ENCODE measurements at regions not wholly inside any gene's neighbourhood (a gene's known extent, or its start where the extent isn't known, plus 50 kb on each side); places are given as distances from the start of the nearest gene placed in this dataset.
A peak's percentile ranks its signal among the peaks of the same experiment; 100 is the strongest.
"Not testable (repeated sequence)": the region's sequence is repeated elsewhere in the genome, so short reads cannot be mapped to it uniquely, and the experiment has no call there.

DNA sequence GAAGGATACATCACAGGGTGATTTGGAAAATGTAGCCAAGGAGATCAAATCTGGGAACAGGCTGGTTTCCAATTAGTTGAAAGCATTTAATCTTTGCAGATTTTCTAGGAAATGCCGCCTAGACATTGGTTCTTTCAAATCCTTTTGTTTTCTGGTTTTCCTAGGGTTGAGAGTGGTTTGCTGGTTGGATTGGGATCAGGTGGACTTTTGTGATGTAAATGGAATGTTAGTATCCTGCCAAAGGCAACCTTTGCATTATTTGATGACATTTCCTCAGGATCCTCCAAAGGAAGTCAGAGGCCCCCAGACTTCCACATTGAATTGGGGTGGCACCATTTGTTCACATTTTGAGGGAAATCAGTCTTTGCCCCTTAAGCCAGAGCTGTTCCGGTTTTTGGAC, 245.5 kb upstream of the RPS23 start:
- DNase-seq, result no peak

DNA sequence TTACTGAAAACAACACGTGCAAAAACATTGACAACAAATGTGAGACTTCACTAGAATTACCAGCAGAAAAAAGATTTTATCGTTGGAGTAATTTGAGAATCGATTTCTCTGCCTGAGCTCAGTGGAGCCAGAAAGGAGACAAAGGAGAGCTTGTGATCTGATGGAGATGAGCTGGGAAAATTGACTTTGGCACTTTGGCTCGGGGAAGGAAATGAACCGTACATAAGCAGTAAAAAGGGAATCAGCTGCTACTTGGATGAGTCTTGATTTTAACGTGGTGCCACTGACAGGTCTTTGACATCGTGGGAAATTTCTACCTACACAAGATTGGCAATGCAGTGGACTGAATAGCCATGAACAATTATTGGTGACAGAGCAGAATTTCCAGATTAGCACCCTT, 244.7 kb upstream of the RPS23 start:
- DNase-seq, result peak; percentile 48

DNA sequence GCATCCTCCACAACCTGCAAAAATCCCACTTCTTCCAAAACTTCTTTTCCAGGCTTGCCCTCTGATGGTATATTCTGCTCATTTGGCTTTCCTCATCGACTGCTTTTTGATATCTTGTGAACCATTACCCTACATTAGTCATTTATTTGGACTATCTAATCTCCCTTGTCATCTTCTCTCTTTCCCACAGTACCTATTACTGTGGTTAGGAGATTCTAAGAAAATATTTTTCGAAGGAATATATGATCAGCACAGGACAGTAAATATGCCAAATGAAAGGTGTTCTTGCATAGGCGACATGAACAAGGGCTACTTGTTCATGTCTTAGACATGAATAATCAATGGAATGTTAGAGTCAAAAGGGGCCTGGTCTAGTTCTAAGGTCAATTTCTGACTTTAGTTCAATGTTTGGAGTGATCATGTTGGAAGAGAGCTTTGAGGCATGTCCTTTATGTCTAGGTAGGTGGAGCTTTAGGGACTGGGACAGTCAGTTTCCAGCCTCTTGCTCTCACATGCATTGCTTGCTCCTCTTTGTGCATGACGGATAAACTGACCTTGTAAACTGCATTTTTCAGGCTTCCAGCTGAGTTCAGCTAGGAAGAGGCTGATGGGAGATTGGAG, 243.4 kb upstream of the RPS23 start:
- no peak for DNase-seq

DNA sequence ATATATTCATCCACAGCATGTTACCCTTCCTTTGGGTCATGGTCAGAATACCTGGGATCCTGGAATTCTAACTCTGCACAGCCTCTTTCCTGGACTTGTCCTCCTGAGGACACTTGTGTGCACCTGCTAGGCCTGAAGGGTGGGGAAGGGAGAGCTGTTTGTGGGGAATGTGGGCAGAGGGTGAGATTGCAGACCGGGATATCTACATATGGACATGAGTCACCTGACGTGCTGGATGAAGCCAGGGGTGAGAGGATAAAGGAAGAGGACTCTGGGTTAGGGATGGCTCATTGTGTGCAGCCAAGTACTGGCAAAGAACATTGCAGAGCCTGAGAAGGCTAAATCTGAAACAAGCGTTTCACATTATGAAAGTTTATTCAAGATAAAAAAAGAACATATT, 241.4 kb upstream of the RPS23 start:
- no peak for DNase-seq

DNA sequence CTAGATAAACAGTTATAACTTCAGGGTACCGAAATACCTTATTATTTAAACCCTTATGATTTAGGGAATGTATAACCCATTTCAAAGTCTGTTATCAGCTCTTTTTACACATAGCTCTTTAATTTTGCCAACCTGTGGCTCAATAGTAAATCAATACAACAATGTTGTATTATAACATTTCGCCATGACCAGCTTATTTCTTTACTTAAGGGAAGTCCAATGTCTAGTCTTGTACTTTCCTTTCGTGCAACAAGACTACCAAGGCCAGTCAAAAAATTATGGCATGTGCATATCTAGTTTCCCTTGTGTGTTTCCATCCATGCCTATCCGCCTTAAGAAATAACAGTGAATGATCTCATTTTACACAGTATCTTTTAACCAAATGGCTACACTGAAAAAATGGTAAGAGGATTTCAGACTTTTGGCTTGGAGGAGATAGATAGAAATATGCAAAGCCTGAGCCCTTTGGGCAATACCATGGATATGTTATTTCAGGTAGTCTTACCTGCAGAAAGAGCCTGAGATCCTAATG, 239.5 kb upstream of the RPS23 start:
- DNase-seq, result no peak

DNA sequence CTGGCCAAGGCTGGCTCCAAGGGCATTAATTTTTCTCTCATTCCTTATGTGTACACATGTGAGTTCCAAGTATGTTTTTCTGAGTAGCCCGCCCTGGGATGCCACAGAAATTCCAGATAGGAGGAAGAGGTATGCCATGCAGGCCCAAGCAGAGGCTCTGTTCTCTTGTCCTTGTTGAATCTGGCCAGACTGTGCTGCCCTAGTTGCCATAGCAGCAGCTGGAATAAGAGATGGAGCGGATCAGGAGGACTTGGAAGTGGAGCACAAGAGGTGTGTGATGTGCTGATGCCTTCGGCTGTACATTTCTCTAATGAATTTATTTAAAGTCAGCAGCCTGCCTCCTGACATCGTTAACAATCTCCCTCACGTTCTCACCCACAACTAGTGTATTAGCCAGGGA, 235.6 kb upstream of the RPS23 start:
- DNase-seq, result no peak

DNA sequence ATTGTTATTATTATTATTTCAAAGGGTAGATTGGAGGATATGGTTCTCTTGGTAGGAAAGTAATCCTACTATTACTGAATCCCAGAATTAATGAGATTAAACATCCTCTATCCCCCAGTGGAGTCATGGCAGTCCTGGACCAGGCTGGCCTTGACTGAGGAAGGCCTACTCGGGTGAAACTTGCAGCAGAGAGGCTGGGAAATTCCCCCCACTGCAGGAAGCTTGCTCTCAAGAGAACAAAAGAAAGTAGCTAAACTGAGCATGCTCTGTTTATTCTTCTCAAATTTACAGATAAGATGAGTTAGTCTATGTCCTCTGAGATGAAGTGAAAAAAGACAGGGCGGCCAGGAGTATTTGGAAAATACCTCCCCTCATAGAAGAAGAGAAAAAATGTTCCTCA, 233.9 kb upstream of the RPS23 start:
- DNase-seq, result no peak

DNA sequence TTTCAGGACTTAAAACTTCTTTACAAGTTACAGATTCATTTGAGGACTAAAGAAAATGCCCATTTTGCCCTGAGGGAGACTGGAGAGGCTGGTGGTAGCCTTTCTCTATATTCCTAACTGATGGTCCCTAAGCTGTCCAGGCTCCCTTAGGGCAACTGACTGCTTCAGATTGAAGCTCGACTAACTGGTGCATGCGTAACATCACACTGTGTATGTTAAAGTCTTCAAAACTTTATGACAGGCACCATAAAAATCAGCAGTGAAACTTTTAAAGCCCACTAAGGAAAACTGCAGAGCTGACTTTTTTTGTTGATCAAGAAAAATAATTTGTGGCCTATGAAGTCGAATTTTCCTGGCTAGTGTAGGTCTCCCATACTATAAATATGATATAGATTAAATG, 233.0 kb upstream of the RPS23 start:
- no peak for DNase-seq

DNA sequence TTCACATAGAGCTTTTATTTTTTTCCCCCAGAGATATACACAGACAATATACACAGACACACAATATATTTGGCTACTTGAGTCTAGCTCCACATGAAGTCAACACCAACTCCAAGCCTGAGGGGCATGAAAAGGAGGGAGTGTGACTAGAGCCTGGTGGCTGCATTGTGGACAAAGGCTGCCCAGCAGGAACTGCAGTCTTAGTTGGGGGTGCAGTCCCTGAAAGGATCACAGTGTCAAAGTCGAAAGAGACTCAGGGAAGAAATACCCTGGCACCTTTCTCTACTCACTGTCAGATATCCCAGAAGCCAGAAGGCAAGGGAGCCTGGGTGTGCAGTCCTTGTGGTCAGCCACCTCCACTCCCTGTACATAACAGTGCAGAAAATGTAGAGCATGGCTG, 231.6 kb upstream of the RPS23 start:
- no peak for DNase-seq

DNA sequence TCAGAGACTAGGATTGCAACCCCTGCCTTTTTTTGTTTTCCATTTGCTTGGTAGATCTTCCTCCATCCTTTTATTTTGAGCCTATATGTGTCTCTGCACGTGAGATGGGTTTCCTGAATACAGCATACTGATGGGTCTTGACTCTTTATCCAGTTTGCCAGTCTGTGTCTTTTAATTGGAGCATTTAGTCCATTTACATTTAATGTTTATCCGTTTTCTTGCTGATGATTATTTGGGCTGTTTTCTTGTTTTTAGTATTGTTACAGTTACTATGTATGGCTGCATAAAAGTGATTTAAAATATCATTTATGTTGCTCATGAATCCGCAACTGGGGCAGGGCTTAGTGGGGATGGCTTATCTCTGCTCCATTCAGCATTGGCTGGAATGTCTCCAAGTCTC, 228.2 kb upstream of the RPS23 start:
- DNase-seq, result not testable (repeated sequence)

DNA sequence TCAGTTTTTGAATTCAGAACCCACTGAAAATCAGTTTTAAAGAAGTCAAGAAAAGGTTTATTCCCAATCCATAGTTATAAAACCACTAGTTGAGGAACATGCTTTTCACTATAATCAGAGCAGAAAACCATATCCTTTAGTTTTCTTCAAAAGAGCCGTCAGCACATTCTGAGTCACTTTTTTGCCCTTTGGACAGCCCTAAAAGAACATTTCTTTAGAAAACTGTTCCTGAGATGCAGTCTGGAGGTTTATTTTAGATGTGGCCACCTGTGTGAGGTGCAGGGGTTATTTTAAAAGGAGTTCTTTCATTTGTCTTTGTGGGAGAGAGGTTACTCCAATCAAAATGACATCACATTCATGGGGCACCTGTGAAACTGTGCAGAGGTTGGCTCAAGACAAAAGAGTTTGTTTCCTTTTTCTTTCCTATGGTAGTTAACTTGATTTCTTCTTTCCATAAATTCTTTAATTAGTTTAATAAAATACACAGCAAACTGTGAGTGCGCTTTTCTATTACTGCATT, 221.6 kb upstream of the RPS23 start:
- DNase-seq, result no peak

DNA sequence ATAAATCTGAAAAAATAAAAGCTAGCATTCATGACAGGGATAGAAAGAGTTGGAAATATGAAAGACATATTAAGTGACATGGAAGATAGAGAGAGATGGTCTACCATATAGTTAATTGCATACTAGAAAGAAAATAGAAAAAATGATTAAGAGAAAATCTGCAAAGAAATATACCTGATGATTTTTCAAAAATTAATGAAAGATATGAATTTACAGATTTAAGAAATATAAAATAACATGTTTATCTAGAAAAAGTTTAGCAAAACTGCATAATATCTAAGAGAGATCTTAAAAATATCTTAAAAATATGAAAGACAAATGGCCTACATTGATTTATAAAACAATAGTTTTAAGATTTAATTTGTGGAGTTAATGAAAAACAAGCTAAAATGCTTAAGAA, 219.1 kb upstream of the RPS23 start:
- DNase-seq, result no peak

DNA sequence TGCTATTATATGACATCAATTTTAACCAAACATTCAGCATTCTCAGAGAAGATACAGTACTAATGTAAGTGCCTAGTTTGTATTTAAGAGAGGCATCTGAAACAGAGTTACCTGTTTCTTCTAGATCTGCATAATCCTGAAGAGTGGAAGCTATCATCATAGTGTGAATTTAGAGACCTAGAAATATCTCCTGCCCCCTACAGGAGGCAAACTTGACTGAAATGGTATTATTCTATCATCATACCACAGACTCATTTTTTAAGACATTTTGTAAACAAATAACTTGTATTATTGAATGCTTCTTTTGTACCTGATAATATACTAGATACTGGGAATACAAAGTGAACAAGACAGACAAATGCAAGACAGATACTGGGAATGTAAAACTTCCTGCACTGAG, 216.8 kb upstream of the RPS23 start:
- DNase-seq, result no peak

DNA sequence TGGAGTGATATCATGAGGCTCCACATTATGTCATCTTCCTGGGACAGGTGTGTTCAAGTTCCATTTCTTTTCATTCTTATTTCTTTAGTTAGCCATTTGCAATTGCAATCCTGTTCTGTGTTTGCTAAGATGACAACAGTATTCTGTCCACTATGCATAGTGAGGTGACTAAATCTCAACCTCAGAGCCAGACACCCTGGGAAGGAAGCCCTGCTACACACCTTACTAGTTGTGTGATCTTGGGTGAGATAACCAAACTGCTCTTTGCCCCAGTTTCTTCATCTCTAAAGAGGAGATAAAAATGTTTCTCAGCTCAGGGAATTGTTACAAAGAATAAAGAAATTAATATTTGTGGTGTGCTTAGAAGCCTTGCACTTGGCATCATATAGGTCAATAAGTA, 215.1 kb upstream of the RPS23 start:
- no peak for DNase-seq

DNA sequence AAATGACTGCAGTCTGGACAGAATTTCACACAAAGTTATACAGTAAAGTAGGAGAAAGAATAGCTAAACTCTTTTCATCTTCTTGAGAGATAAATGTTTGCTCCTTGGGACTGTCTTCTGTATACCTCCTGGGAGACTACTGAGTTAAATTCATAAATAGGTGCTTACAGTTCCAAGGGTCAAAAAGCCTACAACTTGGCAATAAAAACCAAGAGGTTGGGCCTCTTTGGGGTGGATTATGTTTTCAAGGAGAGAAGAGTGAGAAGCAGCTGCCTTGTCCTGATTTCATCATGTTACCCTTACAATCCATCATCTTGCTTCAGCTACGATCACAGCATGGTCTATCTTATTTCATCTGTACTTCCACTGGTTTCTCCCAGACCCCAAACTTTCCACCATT, 213.2 kb upstream of the RPS23 start:
- no peak for DNase-seq

DNA sequence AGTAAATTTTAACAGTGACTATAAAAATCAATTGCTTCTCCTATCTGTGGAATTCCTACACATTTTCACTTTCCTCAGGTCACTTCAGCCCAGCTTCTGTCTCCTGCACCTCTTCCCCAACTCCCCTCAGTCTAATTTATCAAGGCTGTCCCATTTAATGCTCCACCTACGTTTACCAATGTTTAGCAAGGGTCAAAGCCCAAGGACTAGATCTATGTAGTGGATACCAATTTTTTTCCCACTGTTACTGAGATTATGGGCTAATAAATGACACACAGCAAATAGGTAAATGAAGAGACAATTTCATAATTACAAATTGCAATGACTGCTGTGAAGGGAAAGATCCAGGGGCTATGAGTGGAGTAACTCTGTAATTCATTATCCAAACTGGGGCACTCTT, 211.5 kb upstream of the RPS23 start:
- DNase-seq, result no peak

DNA sequence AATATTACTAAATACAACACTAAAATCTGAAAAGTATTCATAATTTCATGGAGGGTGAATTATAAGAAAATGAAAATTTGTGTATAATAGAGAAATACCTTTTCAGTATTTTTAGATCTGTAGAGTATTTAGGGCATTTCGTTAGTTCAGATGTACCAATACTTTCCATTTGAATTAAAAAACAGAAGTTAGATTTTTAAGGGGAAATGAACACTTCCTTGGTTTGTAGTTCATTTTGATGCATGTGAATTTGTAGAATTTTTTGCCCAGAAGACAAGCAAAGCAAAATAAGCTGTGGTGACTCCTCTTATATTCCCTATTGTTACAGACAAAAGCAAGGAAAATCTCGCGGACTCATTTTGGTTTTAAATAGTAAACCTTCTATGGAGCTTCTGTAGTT, 209.0 kb upstream of the RPS23 start:
- DNase-seq, result no peak

DNA sequence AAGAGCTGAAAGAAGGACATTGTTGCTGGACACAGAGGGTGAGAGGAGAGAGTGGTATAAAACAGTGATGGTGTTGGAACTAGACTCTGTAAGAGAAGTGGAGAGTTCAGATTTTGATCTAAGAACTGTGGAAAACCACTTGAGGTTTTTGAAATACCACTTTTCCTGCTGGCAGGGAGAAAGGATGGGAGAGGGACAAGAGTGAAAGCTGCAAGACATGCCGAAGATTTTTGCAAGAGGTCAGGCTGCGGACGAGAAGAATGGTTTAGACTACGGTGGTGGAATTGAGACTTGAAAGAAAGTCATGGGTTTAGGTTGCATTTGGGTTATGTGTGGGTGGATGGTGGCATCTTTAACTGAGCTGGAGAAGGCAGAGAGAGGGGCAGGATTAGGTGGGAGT, 202.2 kb upstream of the RPS23 start:
- no peak for DNase-seq

DNA sequence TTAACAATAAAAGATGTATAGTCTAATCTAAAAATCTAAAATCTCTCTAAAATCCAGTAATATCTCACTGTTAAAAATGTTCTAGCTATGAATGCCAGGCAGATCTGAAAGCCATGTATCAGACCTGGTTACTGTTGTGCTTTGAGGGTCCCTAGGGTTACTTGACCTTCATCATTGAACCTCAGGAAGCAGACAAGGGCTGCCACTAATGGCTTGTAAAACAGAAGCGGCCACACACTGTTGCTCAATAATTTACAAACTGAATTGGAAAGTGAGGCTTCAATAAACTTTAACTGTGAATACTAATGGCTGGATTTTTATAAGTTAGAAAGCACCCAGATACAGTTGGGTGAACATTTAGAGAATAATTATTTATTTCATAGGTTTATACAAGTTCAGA, 198.0 kb upstream of the RPS23 start:
- no peak for DNase-seq

DNA sequence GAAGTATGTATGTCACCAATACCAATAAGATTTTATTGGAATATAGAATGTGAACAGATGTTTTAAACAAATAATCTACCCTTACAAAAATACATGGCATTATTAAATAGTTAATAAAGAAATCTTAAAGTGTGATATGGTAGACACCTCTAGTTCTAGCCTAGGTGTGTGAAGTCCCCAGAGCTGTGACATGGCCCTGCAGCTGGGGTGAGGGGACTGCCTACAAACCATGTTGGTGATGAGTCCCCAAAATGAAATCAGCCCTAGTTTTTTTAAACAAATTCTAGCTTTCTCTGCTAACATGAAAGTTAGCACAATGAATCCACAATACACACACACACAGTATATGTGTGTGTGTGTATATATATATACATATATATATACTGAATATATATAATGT, 195.1 kb upstream of the RPS23 start:
- no peak for DNase-seq

DNA sequence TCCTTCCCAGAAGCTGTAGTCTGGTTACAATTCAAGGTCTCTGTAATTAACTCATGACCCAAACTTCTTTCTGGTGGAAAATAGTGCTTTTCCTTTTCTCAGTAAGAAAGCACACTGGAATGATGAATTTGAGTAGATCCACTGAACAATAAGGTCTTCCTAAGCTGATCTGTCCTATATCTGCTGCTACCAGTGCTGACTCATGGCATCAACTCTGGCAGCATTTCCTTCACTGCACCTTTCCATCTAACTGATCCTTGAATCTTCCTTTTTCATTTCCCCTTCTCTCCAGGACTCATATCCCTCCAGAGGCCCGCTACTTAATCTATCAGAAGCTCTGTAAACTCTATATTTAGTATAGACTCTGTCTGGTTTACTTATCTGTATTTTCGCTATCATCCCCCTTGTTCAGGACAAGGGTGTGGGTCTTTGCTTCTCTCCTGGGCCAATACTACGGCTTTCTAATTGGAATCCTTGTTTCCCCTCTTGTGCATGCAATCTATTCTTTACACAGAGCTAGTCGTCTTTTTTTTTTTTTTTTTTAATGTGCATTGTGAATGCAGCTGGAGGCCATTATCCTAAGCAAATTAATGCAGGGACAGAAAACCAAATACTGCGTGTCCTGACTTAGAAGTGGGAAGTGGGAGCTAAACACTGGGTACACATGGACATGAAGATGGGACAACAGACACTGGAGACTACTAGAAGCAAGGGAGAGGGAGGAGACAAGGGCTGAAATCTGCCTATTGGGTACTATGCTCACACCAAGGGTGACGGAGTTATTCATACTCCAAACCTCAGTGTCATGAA, 192.2 kb upstream of the RPS23 start:
- DNase-seq, result no peak

DNA sequence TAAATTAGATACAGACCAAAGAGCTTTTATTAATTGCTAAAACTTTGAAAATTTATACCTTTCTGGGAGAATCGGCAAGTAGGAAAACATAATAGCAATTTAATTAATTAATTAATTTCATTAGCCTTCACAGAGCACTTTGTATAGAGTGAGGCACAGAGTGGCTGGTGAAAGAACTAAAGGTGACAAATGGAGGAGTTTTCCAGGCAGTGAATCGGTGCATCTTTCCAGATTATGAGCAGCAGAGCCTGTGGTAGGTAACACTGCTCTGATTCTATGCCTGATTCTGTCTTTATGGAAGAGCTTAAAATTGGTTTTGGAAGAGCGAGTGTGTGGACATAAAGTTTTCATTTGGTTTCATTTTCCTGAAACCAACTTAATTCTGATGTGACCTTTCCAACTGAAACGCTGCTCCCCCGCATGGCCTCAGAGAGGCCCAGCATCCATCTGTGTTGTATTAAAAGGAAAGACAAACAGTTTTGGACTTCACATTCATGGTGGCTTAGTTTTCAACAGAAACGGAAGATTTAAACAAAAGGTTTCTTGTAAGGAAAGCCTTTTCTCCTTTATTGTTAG, 188.9 kb upstream of the RPS23 start:
- no peak for DNase-seq

DNA sequence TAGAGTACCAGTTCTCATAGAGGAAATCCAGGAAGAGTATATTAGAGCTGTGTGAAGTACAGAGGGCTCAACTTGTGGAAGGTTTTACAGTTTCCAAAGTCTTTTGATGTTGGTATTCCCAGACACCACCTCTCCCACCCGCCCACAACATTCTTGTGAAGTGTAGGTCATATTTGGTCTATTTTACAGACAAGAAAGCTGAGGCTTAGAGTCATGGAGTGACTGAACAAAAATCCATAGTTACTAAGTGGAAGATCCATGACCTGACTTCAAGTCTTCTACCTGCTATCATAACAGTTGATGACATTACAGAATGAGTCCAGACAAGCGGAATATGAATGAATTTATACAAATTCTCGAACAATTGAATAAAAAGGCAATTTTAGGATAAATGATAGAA, 187.1 kb upstream of the RPS23 start:
- no peak for DNase-seq

DNA sequence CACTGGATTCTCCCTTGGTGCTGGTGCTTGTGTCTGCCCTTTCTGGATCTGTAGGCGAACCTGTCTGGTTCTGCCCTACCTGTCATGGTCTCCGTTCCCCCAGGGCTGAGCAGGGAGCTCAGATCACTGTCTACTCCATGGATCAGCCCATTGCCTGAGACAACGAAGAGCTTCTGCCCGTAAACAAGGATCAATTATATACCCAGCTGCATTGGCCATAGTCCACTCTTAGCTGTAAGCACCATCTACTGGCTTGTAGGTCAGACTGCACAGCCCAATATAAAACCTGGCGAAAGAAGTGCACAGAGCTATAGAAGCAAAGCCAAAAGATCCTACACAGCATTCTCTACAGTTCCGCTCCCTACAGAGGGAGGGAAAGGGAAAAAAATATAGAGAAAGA, 181.5 kb upstream of the RPS23 start:
- DNase-seq, result no peak

Data from NCI-H1092 treated with DMSO at 0.1 percent for 48 hours (cell line).